Adipocyte (in vitro differentiated cells): ENCODE measurements at regions not wholly inside any gene's neighbourhood (a gene's known extent, or its start where the extent isn't known, plus 50 kb on each side); places are given as distances from the start of the nearest gene placed in this dataset.

Experiments
- DNase-seq: peaks from one replicate; pipeline ENCODE4 v3.0.0-alpha.2; 2015; ENCODE audit warnings: low read depth
- H3K27me3 ChIP-seq: replicated peaks from 2 replicates; pipeline ENCODE4 v1.7.0; 2013; ENCODE audit warnings: mild to moderate bottlenecking, low read length, moderate library complexity; ENCODE audit not compliant: control insufficient read depth, insufficient read depth
- H3K36me3 ChIP-seq: 2 replicates; pipeline ENCODE4 v1.7.0; 2013; ENCODE audit warnings: low read length, mild to moderate bottlenecking, moderate library complexity; ENCODE audit not compliant: control insufficient read depth, insufficient read depth, severe bottlenecking
- H3K4me1 ChIP-seq: 2 replicates; pipeline ENCODE4 v1.7.0; 2013; ENCODE audit warnings: mild to moderate bottlenecking, low read length, moderate library complexity; ENCODE audit not compliant: control insufficient read depth, insufficient read depth
- H3K4me3 ChIP-seq: 2 replicates; pipeline ENCODE4 v1.7.0; 2013; ENCODE audit warnings: mild to moderate bottlenecking, low read length, moderate library complexity
- H3K9ac ChIP-seq: 2 replicates; pipeline ENCODE4 v1.7.0; 2013; ENCODE audit warnings: mild to moderate bottlenecking, low read length, moderate library complexity
- H3K9me3 ChIP-seq: 2 replicates; pipeline ENCODE4 v1.7.0; 2013; ENCODE audit warnings: mild to moderate bottlenecking, low read length, moderate library complexity; ENCODE audit not compliant: control insufficient read depth

DNA sequence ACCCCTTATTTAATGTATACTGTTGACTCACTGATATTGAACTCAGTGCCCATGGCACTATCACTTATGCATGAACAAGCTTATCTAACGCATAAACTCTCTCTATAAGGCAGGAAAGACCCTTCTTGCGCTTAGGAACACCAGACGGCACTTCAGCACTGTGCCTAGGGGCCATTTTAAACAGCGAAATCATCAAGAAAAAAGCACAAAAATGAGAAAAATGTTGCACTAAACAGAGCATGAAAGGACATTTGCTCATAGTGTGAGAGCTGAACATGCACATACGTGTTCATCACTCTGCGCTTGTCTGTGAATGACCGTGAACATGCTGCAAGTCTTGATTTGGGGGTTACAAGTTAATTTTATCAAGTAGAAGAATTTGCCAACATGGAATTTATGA, 109.6 kb downstream of the WDR11 start:
- Histone ChIP-seq H3K9ac (no peak overlapping the region), H3K27me3 (peaks cover 13% of the 10 kb centered on the region), H3K9me3 (peaks cover 2% of the 10 kb centered on the region), H3K4me3 (no peak overlapping the region), H3K36me3 (no peaks in the 10 kb centered on the region), H3K4me1 (peaks cover 4% of the 10 kb centered on the region)
- no peak for DNase-seq

- Histone ChIP-seq H3K27me3 (peaks cover 13% of the 10 kb centered on the region), H3K4me3 (no peak overlapping the region), H3K9me3 (peaks cover 2% of the 10 kb centered on the region), H3K36me3 (no peaks in the 10 kb centered on the region), H3K9ac (no peak overlapping the region), H3K4me1 (peaks cover 4% of the 10 kb centered on the region)
- DNase-seq: no peak
These were observed 110.9 kb downstream of the WDR11 start for GRCh38 chr10:120961795-120962755.

GRCh38 chr10:120962756-120963593, 111.8 kb downstream of the WDR11 start:
- H3K4me1 ChIP-seq: peaks cover 4% of the 10 kb centered on the region
- no peak for DNase-seq
- no peaks in the 10 kb centered on the region for H3K9me3 ChIP-seq
- no peak overlapping the region for H3K9ac ChIP-seq
- H3K36me3 ChIP-seq: no peaks in the 10 kb centered on the region
- H3K27me3 ChIP-seq: peaks cover 13% of the 10 kb centered on the region
- H3K4me3 ChIP-seq: no peak overlapping the region

DNA sequence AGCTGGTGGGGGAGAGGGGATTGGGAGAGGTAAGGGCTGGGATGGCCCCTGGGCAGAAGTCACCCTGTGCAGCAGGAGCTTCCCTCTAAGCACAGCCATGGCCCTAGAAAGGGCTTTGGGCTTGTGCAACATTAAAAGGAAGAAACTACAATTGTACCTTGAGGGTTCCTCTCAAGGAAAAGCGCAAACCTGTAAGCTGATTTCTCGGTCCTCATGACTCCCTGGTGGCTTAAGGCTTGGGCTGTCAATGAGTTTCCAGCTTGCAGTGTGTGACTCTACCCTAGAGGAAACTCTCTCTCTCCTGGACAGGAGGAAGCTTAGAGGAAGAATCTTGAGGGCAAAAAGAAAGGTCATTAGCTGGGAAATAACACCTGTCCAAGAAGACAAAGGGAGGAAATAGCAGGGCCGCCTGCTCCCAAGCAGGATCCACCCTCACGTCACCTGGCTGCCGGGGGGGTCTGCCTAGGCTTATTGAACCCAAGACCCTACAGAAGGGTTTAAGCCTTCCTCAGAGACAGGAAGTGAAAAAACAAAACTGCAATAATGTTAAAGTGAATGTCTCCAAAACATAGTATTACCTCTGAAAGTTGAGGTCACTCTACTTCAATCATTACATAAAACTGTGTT, 112.5 kb downstream of the WDR11 start:
- no peaks in the 10 kb centered on the region for H3K9me3 ChIP-seq
- H3K4me1 ChIP-seq: peaks cover 4% of the 10 kb centered on the region
- no peak for DNase-seq
- peaks cover 13% of the 10 kb centered on the region for H3K27me3 ChIP-seq
- H3K4me3 ChIP-seq: no peak overlapping the region
- no peak overlapping the region for H3K9ac ChIP-seq
- H3K36me3 ChIP-seq: no peaks in the 10 kb centered on the region

- H3K4me1 ChIP-seq: peaks cover 4% of the 10 kb centered on the region
- no peak for DNase-seq
- peaks cover 4% of the 10 kb centered on the region for H3K9me3 ChIP-seq
- H3K4me3 ChIP-seq: no peak overlapping the region
- peaks cover 13% of the 10 kb centered on the region for H3K27me3 ChIP-seq
- H3K36me3 ChIP-seq: no peaks in the 10 kb centered on the region
- H3K9ac ChIP-seq: no peak overlapping the region
These were observed 115.5 kb downstream of the WDR11 start for GRCh38 chr10:120966657-120967045.

DNA sequence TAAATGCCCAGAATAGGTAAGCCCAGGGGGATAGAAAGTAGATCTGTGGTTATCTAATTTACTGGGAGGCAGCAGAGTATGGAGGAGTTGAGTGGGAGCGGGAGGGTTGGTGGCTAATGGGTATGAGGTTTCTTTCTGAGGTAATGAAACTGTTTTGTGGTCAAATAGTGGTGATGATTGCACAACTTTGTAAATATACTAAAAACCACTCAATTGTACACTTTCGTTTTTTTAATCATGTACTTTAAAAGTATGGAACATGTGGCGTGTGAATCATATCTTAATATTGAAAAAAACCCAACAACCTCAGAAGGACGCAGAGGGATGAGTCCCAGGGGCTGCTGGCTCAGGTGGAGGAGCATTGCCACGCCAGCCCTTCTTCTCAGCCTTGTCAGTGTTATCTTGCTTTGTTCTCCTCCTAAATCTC, 118.1 kb downstream of the WDR11 start:
- H3K9ac ChIP-seq: no peak overlapping the region
- DNase-seq: no peak

GRCh38 chr10:120970595-120971529, 119.7 kb downstream of the WDR11 start:
- no peak overlapping the region for H3K4me3 ChIP-seq
- peaks cover 36% of the 10 kb centered on the region for H3K9me3 ChIP-seq
- H3K9ac ChIP-seq: no peak overlapping the region
- no peaks in the 10 kb centered on the region for H3K4me1 ChIP-seq
- no peaks in the 10 kb centered on the region for H3K36me3 ChIP-seq
- H3K27me3 ChIP-seq: peaks cover 4% of the 10 kb centered on the region
- no peak for DNase-seq

More for the DNA sequence above, 118.1 kb downstream of the WDR11 start:
- no peaks in the 10 kb centered on the region for H3K36me3 ChIP-seq
- peaks cover 4% of the 10 kb centered on the region for H3K27me3 ChIP-seq
- H3K4me3 ChIP-seq: no peak overlapping the region
- H3K9me3 ChIP-seq: peaks cover 19% of the 10 kb centered on the region
- no peaks in the 10 kb centered on the region for H3K4me1 ChIP-seq

DNA sequence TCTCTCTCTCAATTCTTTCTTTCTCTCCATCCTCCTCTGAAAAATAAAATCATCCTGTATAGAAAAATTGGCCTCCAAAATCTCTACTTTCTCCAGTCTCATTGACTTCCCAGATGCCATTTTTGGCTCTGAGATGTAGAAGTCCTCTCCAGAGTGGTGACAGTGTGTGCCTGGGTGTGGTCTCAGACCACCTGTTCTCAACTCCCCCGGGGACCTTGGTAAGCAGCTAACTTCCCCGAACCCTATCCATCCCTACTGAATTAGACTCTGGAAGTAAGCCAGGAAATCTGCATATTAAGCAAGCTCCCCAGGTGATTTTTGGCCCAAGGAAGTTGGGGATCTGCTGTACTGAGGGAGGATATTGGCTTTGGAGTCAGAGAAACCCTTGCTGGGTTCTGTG, 120.5 kb downstream of the WDR11 start:
- no peak for DNase-seq
- H3K4me1 ChIP-seq: no peaks in the 10 kb centered on the region
- no peak overlapping the region for H3K9ac ChIP-seq
- H3K36me3 ChIP-seq: no peaks in the 10 kb centered on the region
- peaks cover 4% of the 10 kb centered on the region for H3K27me3 ChIP-seq
- peaks cover 44% of the 10 kb centered on the region for H3K9me3 ChIP-seq
- no peak overlapping the region for H3K4me3 ChIP-seq

GRCh38 chr10:120972259-120972658, 121.1 kb downstream of the WDR11 start:
- Histone ChIP-seq H3K9ac (no peak overlapping the region), H3K36me3 (no peaks in the 10 kb centered on the region), H3K4me1 (no peaks in the 10 kb centered on the region), H3K27me3 (peaks cover 4% of the 10 kb centered on the region), H3K9me3 (peaks cover 44% of the 10 kb centered on the region), H3K4me3 (no peak overlapping the region)
- DNase-seq: no peak

DNA sequence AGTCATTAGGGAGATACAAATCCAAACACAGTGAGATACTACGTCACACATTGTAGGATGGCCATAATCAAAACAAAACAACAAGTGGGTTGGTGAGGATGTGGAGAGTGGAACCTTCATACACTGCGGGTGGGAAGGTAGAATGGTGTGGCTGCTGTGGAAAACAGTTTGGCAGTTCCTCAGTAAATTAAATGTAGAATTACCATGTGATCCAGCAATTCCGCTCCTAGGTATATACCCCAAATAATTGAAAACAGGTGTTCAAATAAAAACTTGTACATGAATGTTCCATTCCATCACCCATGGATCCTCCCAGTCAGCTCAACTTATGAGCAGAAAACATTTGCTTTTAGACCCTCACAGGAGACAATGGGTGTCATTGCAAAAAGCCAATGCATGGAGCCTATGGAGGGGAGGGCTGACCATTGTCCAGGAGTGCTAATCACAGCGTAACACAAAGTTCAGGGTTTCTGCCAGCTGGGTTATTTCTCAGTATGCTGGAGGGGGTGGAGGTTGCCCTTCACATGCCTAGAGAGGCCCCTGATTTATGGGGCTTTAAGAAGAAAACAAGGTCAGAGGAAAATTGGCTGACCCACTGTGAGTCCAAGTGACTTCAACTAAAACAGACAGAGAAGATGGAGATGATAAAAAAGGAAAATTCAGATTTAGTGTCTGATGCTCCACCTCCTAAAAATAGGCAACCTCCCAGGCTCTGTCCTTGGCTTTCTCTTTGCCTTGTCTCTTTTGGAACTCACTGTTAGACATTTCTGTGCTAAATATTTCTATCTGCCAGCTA, 124.1 kb downstream of the WDR11 start:
- Histone ChIP-seq H3K4me3 (no peak overlapping the region), H3K36me3 (no peaks in the 10 kb centered on the region), H3K4me1 (no peaks in the 10 kb centered on the region), H3K27me3 (peaks cover 29% of the 10 kb centered on the region), H3K9me3 (peaks cover 44% of the 10 kb centered on the region), H3K9ac (no peak overlapping the region)
- DNase-seq: no peak
